Right forelimb (tissue), 1 donor: ENCODE measurements at regions not wholly inside any gene's neighbourhood (a gene's known extent, or its start where the extent isn't known, plus 50 kb on each side); places are given as distances from the start of the nearest gene placed in this dataset.
A peak's percentile ranks its signal among the peaks of the same experiment; 100 is the strongest.
"Not testable (repeated sequence)": the region's sequence is repeated elsewhere in the genome, so short reads cannot be mapped to it uniquely, and the experiment has no call there.

ENCODE experiments used
- DNase-seq: peaks from one replicate; pipeline ENCODE4 v3.0.0-alpha.2; 2018

GRCh38 chr13:109428146-109428545, 358.2 kb downstream of the IRS2 start:
- DNase-seq: no peak

- no peak for DNase-seq
Measured at GRCh38 chr13:109427695-109428094, 358.7 kb downstream of the IRS2 start.

- no peak for DNase-seq
Measured at GRCh38 chr13:109427148-109427547, 359.2 kb downstream of the IRS2 start.

GRCh38 chr13:109426690-109426990, 359.7 kb downstream of the IRS2 start:
- no peak for DNase-seq

- DNase-seq: no peak
Measured at GRCh38 chr13:109425821-109426689, 360.3 kb downstream of the IRS2 start.

- no peak for DNase-seq
Measured at GRCh38 chr13:109422161-109422560, 364.2 kb downstream of the IRS2 start.

- no peak for DNase-seq
Measured at GRCh38 chr13:109419896-109420295, 366.5 kb downstream of the IRS2 start.

- DNase-seq: no peak
Measured at GRCh38 chr13:109418111-109418510, 368.3 kb downstream of the IRS2 start.

GRCh38 chr13:109416001-109416400, 370.4 kb downstream of the IRS2 start:
- DNase-seq: no peak

GRCh38 chr13:109415057-109415456, 371.3 kb downstream of the IRS2 start:
- DNase-seq: no peak

- peak; percentile 79 for DNase-seq
Measured at GRCh38 chr13:109412283-109412901, 374.0 kb downstream of the IRS2 start.

- DNase-seq: no peak
Measured at GRCh38 chr13:109410868-109411267, 375.5 kb downstream of the IRS2 start.

- no peak for DNase-seq
Measured at GRCh38 chr13:109408591-109409382, 377.6 kb downstream of the IRS2 start.

GRCh38 chr13:109406376-109406992, 379.9 kb downstream of the IRS2 start:
- no peak for DNase-seq

GRCh38 chr13:109403012-109403421, 383.4 kb downstream of the IRS2 start:
- DNase-seq: no peak

- DNase-seq: no peak
Measured at GRCh38 chr13:109401891-109402290, 384.5 kb downstream of the IRS2 start.

- no peak for DNase-seq
Measured at GRCh38 chr13:109401307-109401706, 385.1 kb downstream of the IRS2 start.

GRCh38 chr13:109400624-109401257, 385.6 kb downstream of the IRS2 start:
- DNase-seq: no peak

GRCh38 chr13:109400209-109400608, 386.2 kb downstream of the IRS2 start:
- DNase-seq: no peak

- DNase-seq: not testable (repeated sequence)
Measured at GRCh38 chr13:109398071-109398470, 388.3 kb downstream of the IRS2 start.

- no peak for DNase-seq
Measured at GRCh38 chr13:109397285-109397684, 389.1 kb downstream of the IRS2 start.

GRCh38 chr13:109396266-109396665, 390.1 kb downstream of the IRS2 start:
- DNase-seq: no peak

GRCh38 chr13:109395014-109395413, 391.4 kb downstream of the IRS2 start:
- no peak for DNase-seq
